CD8-positive, alpha-beta memory T cell (primary cell): ENCODE measurements at regions not wholly inside any gene's neighbourhood (a gene's known extent, or its start where the extent isn't known, plus 50 kb on each side); places are given as distances from the start of the nearest gene placed in this dataset.

Experiments
- CTCF ChIA-PET: fragments of 350-600 bp; sonication (Branson Sonifier 250); formaldehyde crosslinking; loops from one replicate; lab custom pipeline; 2021; ENCODE audit warnings: antibody characterized with exemption; lab: Charles Lee
- POLR2A ChIA-PET: fragments of 350-600 bp; sonication (Branson Sonifier 250); formaldehyde crosslinking; loops from one replicate; lab custom pipeline; 2021; ENCODE audit warnings: antibody characterized with exemption; lab: Charles Lee
- DNase-seq, 5 donors: peaks; one replicate each; pipeline versions ENCODE4 v3.0.0 to v3.0.0-alpha.2; 2020 to 2022; ENCODE audit warnings: mixed read lengths in 1 of 5
- H3K27ac ChIP-seq: one replicate; pipeline ENCODE4 v1.7.0; 2013; ENCODE audit warnings: low read depth, mild to moderate bottlenecking, low read length, moderate library complexity
- H3K27me3 ChIP-seq: 2 replicates; pipeline ENCODE4 v1.7.0; 2013; ENCODE audit warnings: low read length, mild to moderate bottlenecking; ENCODE audit not compliant: insufficient read depth, poor library complexity, severe bottlenecking
- H3K36me3 ChIP-seq: 2 replicates; pipeline ENCODE4 v1.7.0; 2013; ENCODE audit warnings: mild to moderate bottlenecking, low read length, moderate library complexity; ENCODE audit not compliant: insufficient read depth
- H3K4me1 ChIP-seq: 2 replicates; pipeline ENCODE4 v1.7.0; 2013; ENCODE audit warnings: mild to moderate bottlenecking, low read length, moderate library complexity; ENCODE audit not compliant: insufficient read depth
- H3K4me3 ChIP-seq: 2 replicates; pipeline ENCODE4 v1.7.0; 2013; ENCODE audit warnings: mild to moderate bottlenecking, low read length
- H3K9me3 ChIP-seq: 2 replicates; pipeline ENCODE4 v1.7.0; 2013; ENCODE audit warnings: mild to moderate bottlenecking, low read length
- H3K27ac Mint-ChIP-seq, 8 donors: one replicate each; pipeline ENCODE4 v1.8.0; 2020 to 2021; ENCODE audit warnings: mixed read lengths in 8 of 8, mild to moderate bottlenecking in 6 of 8, inconsistent platforms in 3 of 8, moderate library complexity in 3 of 8
- H3K27me3 Mint-ChIP-seq, 2 donors: one replicate each; pipeline ENCODE4 v1.8.0; 2020 to 2021; ENCODE audit warnings: mixed read lengths in 2 of 2, mild to moderate bottlenecking in 1 of 2, moderate library complexity in 1 of 2
- H3K36me3 Mint-ChIP-seq, 3 donors: one replicate each; pipeline ENCODE4 v1.8.0; 2020 to 2021; ENCODE audit warnings: mixed read lengths in 3 of 3, inconsistent platforms in 1 of 3, mild to moderate bottlenecking in 1 of 3
- H3K4me1 Mint-ChIP-seq, 3 donors: one replicate each; pipeline ENCODE4 v1.8.0; 2020 to 2021; ENCODE audit warnings: mixed read lengths in 3 of 3, inconsistent platforms in 1 of 3, mild to moderate bottlenecking in 1 of 3
- H3K4me3 Mint-ChIP-seq, 7 donors: one replicate each; pipeline ENCODE4 v1.8.0; 2020 to 2021; ENCODE audit warnings: mixed read lengths in 7 of 7, mild to moderate bottlenecking in 6 of 7, moderate library complexity in 4 of 7, inconsistent platforms in 2 of 7
- H3K9me3 Mint-ChIP-seq, 5 donors: one replicate each; pipeline ENCODE4 v1.8.0; 2020 to 2022; ENCODE audit warnings: mixed read lengths in 5 of 5, mild to moderate bottlenecking in 3 of 5, moderate library complexity in 2 of 5, inconsistent platforms in 1 of 5

GRCh38 chr13:18948664-18949488 lies 232.7 kb downstream of the TUBA3C start:
- no peaks in the 10 kb centered on the region for H3K9me3 ChIP-seq
- POLR2A ChIA-PET = no interaction called here
- peaks cover 0 to 7% (median 2%) of the 10 kb centered on the region in 5 donors for H3K9me3 Mint-ChIP-seq
- H3K27ac Mint-ChIP-seq = no peak overlapping the region
- H3K4me3 ChIP-seq = no peak overlapping the region
- no peak for DNase-seq
- H3K27me3 ChIP-seq = no peaks in the 10 kb centered on the region
- no peaks in the 10 kb centered on the region for H3K4me1 Mint-ChIP-seq
- H3K4me3 Mint-ChIP-seq = no peak overlapping the region
- peaks cover 0 to 2% of the 10 kb centered on the region in 2 donors for H3K27me3 Mint-ChIP-seq
- no peaks in the 10 kb centered on the region for H3K4me1 ChIP-seq
- H3K36me3 Mint-ChIP-seq = no peaks in the 10 kb centered on the region
- H3K27ac ChIP-seq = no peak overlapping the region
- CTCF ChIA-PET = no interaction called here
- no peaks in the 10 kb centered on the region for H3K36me3 ChIP-seq

- H3K27me3 ChIP-seq = no peaks in the 10 kb centered on the region
- H3K4me1 ChIP-seq = no peaks in the 10 kb centered on the region
- no peak overlapping the region for H3K27ac Mint-ChIP-seq
- no peaks in the 10 kb centered on the region for H3K4me1 Mint-ChIP-seq
- H3K4me3 Mint-ChIP-seq = no peak overlapping the region
- ChIA-PET POLR2A (no interaction called here), CTCF (no interaction called here)
- H3K9me3 Mint-ChIP-seq = peaks cover 0 to 4% (median 0%) of the 10 kb centered on the region in 5 donors
- no peaks in the 10 kb centered on the region for H3K36me3 Mint-ChIP-seq
- H3K27ac ChIP-seq = no peak overlapping the region
- no peaks in the 10 kb centered on the region for H3K36me3 ChIP-seq
- DNase-seq = no peak
- H3K27me3 Mint-ChIP-seq = peaks cover 0 to 2% of the 10 kb centered on the region in 2 donors
- H3K9me3 ChIP-seq = no peaks in the 10 kb centered on the region
- H3K4me3 ChIP-seq = no peak overlapping the region
Observed at GRCh38 chr13:18948012-18948663, 233.5 kb downstream of the TUBA3C start.

GRCh38 chr13:18947376-18947977 lies 234.1 kb downstream of the TUBA3C start:
- H3K4me3 ChIP-seq = no peak overlapping the region
- peaks cover 0 to 4% (median 0%) of the 10 kb centered on the region in 5 donors for H3K9me3 Mint-ChIP-seq
- H3K27ac ChIP-seq = no peak overlapping the region
- CTCF ChIA-PET = no interaction called here
- H3K4me1 ChIP-seq = no peaks in the 10 kb centered on the region
- no peak overlapping the region for H3K27ac Mint-ChIP-seq
- no peaks in the 10 kb centered on the region for H3K36me3 ChIP-seq
- H3K4me1 Mint-ChIP-seq = no peaks in the 10 kb centered on the region
- peaks cover 0 to 2% of the 10 kb centered on the region in 2 donors for H3K27me3 Mint-ChIP-seq
- H3K27me3 ChIP-seq = no peaks in the 10 kb centered on the region
- no peak overlapping the region for H3K4me3 Mint-ChIP-seq
- POLR2A ChIA-PET = no interaction called here
- H3K9me3 ChIP-seq = no peaks in the 10 kb centered on the region
- no peaks in the 10 kb centered on the region for H3K36me3 Mint-ChIP-seq
- no peak for DNase-seq

- Mint-ChIP-seq H3K4me3 (no peak overlapping the region), H3K27ac (no peak overlapping the region), H3K36me3 (no peaks in the 10 kb centered on the region), H3K9me3 (peaks cover 0 to 4% (median 0%) of the 10 kb centered on the region in 5 donors), H3K27me3 (no peaks in the 10 kb centered on the region), H3K4me1 (no peaks in the 10 kb centered on the region)
- no peaks in the 10 kb centered on the region for H3K9me3 ChIP-seq
- ChIA-PET POLR2A (no interaction called here), CTCF (no interaction called here)
- H3K36me3 ChIP-seq = no peaks in the 10 kb centered on the region
- H3K4me1 ChIP-seq = no peaks in the 10 kb centered on the region
- no peak overlapping the region for H3K4me3 ChIP-seq
- DNase-seq = no peak
- H3K27me3 ChIP-seq = no peaks in the 10 kb centered on the region
- H3K27ac ChIP-seq = no peak overlapping the region
Observed at GRCh38 chr13:18946738-18947137, 234.9 kb downstream of the TUBA3C start.

DNA sequence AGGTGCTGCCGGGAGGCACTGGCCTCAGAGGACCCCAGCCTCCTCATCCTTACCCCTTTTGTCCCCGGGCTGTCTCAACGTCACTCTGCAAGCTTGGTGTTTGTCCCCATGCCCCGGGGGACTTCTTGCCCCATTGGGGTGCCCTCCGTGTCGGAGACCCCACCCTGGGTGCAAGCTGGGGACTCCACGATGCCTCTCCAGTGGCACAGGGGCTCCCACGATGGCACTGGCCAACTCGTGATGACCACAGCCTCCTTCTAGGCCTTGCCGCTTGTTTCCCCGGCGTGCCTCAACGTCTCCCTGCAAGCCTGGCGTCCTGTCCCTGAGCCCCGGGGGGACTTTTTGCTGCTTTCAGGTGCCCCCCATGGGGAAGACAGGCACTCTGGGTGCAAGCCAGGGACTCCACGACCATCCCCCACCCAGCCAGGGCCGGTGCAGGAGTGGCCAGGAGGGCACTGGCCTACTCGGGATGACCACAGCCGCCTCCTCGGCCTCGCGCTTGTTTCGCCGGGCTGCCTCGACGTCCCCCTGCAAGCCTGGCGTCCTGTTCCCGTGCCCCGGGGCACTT lies 237.0 kb downstream of the TUBA3C start:
- Mint-ChIP-seq H3K27me3 (no peaks in the 10 kb centered on the region), H3K4me3 (no peak overlapping the region), H3K9me3 (peaks cover 0 to 3% (median 0%) of the 10 kb centered on the region in 5 donors), H3K4me1 (no peaks in the 10 kb centered on the region), H3K36me3 (no peaks in the 10 kb centered on the region), H3K27ac (no peak overlapping the region)
- ChIA-PET CTCF (no interaction called here), POLR2A (no interaction called here)
- no peaks in the 10 kb centered on the region for H3K4me1 ChIP-seq
- no peaks in the 10 kb centered on the region for H3K27me3 ChIP-seq
- no peaks in the 10 kb centered on the region for H3K36me3 ChIP-seq
- H3K9me3 ChIP-seq = no peaks in the 10 kb centered on the region
- no peak overlapping the region for H3K27ac ChIP-seq
- no peak overlapping the region for H3K4me3 ChIP-seq
- no peak for DNase-seq

- ChIA-PET POLR2A (no interaction called here), CTCF (no interaction called here)
- Histone ChIP-seq H3K4me1 (no peaks in the 10 kb centered on the region), H3K27ac (no peak overlapping the region), H3K27me3 (no peaks in the 10 kb centered on the region), H3K36me3 (no peaks in the 10 kb centered on the region), H3K9me3 (no peaks in the 10 kb centered on the region), H3K4me3 (no peak overlapping the region)
- H3K27ac Mint-ChIP-seq = no peak overlapping the region
- no peak overlapping the region for H3K4me3 Mint-ChIP-seq
- no peaks in the 10 kb centered on the region for H3K36me3 Mint-ChIP-seq
- peaks cover 0 to 2% (median 0%) of the 10 kb centered on the region in 5 donors for H3K9me3 Mint-ChIP-seq
- H3K27me3 Mint-ChIP-seq = no peaks in the 10 kb centered on the region
- no peak for DNase-seq
- H3K4me1 Mint-ChIP-seq = no peaks in the 10 kb centered on the region
Observed at GRCh38 chr13:18943721-18944391, 237.8 kb downstream of the TUBA3C start.

GRCh38 chr13:18943273-18943672 lies 238.4 kb downstream of the TUBA3C start:
- Histone ChIP-seq H3K4me1 (no peaks in the 10 kb centered on the region), H3K27ac (no peak overlapping the region), H3K4me3 (no peak overlapping the region), H3K9me3 (no peaks in the 10 kb centered on the region), H3K27me3 (no peaks in the 10 kb centered on the region), H3K36me3 (no peaks in the 10 kb centered on the region)
- DNase-seq = no peak
- POLR2A ChIA-PET = no interaction called here
- H3K9me3 Mint-ChIP-seq = peaks cover 0 to 2% (median 0%) of the 10 kb centered on the region in 5 donors
- H3K36me3 Mint-ChIP-seq = no peaks in the 10 kb centered on the region
- CTCF ChIA-PET = no interaction called here
- H3K4me1 Mint-ChIP-seq = no peaks in the 10 kb centered on the region
- H3K4me3 Mint-ChIP-seq = no peak overlapping the region
- no peaks in the 10 kb centered on the region for H3K27me3 Mint-ChIP-seq
- H3K27ac Mint-ChIP-seq = no peak overlapping the region
